Fibroblast of lung (primary cell): ENCODE measurements at regions not wholly inside any gene's neighbourhood (a gene's known extent, or its start where the extent isn't known, plus 50 kb on each side); places are given as distances from the start of the nearest gene placed in this dataset.
"Not testable (repeated sequence)": the region's sequence is repeated elsewhere in the genome, so short reads cannot be mapped to it uniquely, and the experiment has no call there.

Experiments
- DNase-seq, 2 donors: peaks; one replicate each; pipeline versions ENCODE4 v3.0.0 to v3.0.0-alpha.2; 2010; ENCODE audit warnings: low read depth in 2 of 2
- H2AFZ ChIP-seq: 2 replicates; pipeline ENCODE4 v1.5.1; 2012; ENCODE audit warnings: low read length, control low read depth, inconsistent platforms
- H3K27ac ChIP-seq: 2 replicates; pipeline ENCODE4 v1.5.1; 2011; ENCODE audit warnings: low read length, control low read depth; ENCODE audit not compliant: insufficient read depth
- H3K27me3 ChIP-seq: 2 replicates; pipeline ENCODE4 v1.5.1; 2011; ENCODE audit warnings: mild to moderate bottlenecking, low read length; ENCODE audit not compliant: control insufficient read depth, insufficient read depth
- H3K36me3 ChIP-seq: 2 replicates; pipeline ENCODE4 v1.5.1; 2011; ENCODE audit warnings: low read length; ENCODE audit not compliant: control insufficient read depth, insufficient read depth
- H3K4me1 ChIP-seq: 2 replicates; pipeline ENCODE4 v1.5.1; 2011; ENCODE audit warnings: low read length; ENCODE audit not compliant: control insufficient read depth, insufficient read depth; ENCODE audit errors: extremely low read depth
- H3K4me2 ChIP-seq: 2 replicates; pipeline ENCODE4 v1.5.1; 2011; ENCODE audit warnings: low read length, control low read depth; ENCODE audit not compliant: insufficient read depth; ENCODE audit errors: extremely low read depth
- H3K4me3 ChIP-seq, 4 experiments: fragments of 200-600 bp in 1 of 4; sonication (generic) in 1 of 4; replicated peaks in 1 of 4; 2 replicates each; pipeline ENCODE4 v1.5.1; 2011 to 2016; ENCODE audit warnings: low read length in 4 of 4, low read depth in 3 of 4, mild to moderate bottlenecking in 3 of 4, control low read depth in 2 of 4, inconsistent platforms in 1 of 4, mixed read lengths in 1 of 4; ENCODE audit not compliant: insufficient read depth in 1 of 4; ENCODE audit errors: control extremely low read depth in 1 of 4
- H3K79me2 ChIP-seq: 2 replicates; pipeline ENCODE4 v1.5.1; 2012; ENCODE audit warnings: mild to moderate bottlenecking, low read length, inconsistent platforms; ENCODE audit not compliant: control insufficient read depth, insufficient read depth
- H3K9ac ChIP-seq: 2 replicates; pipeline ENCODE4 v1.5.1; 2011; ENCODE audit warnings: mild to moderate bottlenecking, low read length, control low read depth; ENCODE audit not compliant: insufficient read depth
- H3K9me3 ChIP-seq: 2 replicates; pipeline ENCODE4 v1.5.1; 2012; ENCODE audit warnings: low read depth, low read length; ENCODE audit not compliant: control insufficient read depth, insufficient read depth
- H4K20me1 ChIP-seq: 2 replicates; pipeline ENCODE4 v1.5.1; 2011; ENCODE audit warnings: low read length; ENCODE audit not compliant: control insufficient read depth, insufficient read depth; ENCODE audit errors: extremely low read depth
- CTCF ChIP-seq, 2 donors: IDR thresholded peaks in 1 of 2; conservative IDR thresholded peaks in 1 of 2; 1 replicate in 1 of 2; 2 replicates in 1 of 2; pipeline ENCODE4 v1.5.1; 2011 to 2012; ENCODE audit warnings: low read length in 2 of 2, control low read depth in 1 of 2, inconsistent platforms in 1 of 2, low read depth in 1 of 2, mild to moderate bottlenecking in 1 of 2
- EZH2 ChIP-seq: IDR thresholded peaks from 2 replicates; pipeline ENCODE4 v1.5.1; 2012; ENCODE audit warnings: low read length, control low read depth, mild to moderate bottlenecking; ENCODE audit errors: missing control alignments

GRCh38 chr3:21919383-21919782 lies 168.4 kb upstream of the ZNF385D start:
- peaks cover 7% of the 10 kb centered on the region for H3K4me1 ChIP-seq
- no peaks in the 10 kb centered on the region for H3K27me3 ChIP-seq
- H3K4me2 ChIP-seq: no peak overlapping the region
- H3K9me3 ChIP-seq: no peaks in the 10 kb centered on the region
- H3K79me2 ChIP-seq: no peaks in the 10 kb centered on the region
- peak in 1 of 2 donors; percentile 24 for DNase-seq
- no peaks in the 10 kb centered on the region for H3K36me3 ChIP-seq
- no peak overlapping the region for H3K27ac ChIP-seq
- H3K4me3 ChIP-seq: no peak overlapping the region
- no peaks in the 10 kb centered on the region for H4K20me1 ChIP-seq
- no peak overlapping the region for H2AFZ ChIP-seq
- no peak overlapping the region for H3K9ac ChIP-seq
- TF ChIP-seq CTCF (conservative IDR thresholded peaks at IDR 0.05 in 1 of 2, IDR thresholded peaks at IDR 0.05 in 1 of 2; ENCODE audit: low read depth in 1 of 2, low read length in 2 of 2): no peak
- TF ChIP-seq EZH2: no peak

GRCh38 chr3:21920421-21920861 lies 169.4 kb upstream of the ZNF385D start:
- no peak overlapping the region for H2AFZ ChIP-seq
- no peaks in the 10 kb centered on the region for H3K36me3 ChIP-seq
- no peaks in the 10 kb centered on the region for H3K79me2 ChIP-seq
- no peak for TF ChIP-seq CTCF (conservative IDR thresholded peaks at IDR 0.05 in 1 of 2, IDR thresholded peaks at IDR 0.05 in 1 of 2; ENCODE audit: low read depth in 1 of 2, low read length in 2 of 2)
- no peak for TF ChIP-seq EZH2
- peaks cover 7% of the 10 kb centered on the region for H3K4me1 ChIP-seq
- H3K4me3 ChIP-seq: no peak overlapping the region
- H3K4me2 ChIP-seq: no peak overlapping the region
- H3K27ac ChIP-seq: no peak overlapping the region
- H3K9me3 ChIP-seq: no peaks in the 10 kb centered on the region
- DNase-seq: peak; percentile 85 to 94
- no peaks in the 10 kb centered on the region for H3K27me3 ChIP-seq
- H4K20me1 ChIP-seq: no peaks in the 10 kb centered on the region
- H3K9ac ChIP-seq: no peak overlapping the region

DNA sequence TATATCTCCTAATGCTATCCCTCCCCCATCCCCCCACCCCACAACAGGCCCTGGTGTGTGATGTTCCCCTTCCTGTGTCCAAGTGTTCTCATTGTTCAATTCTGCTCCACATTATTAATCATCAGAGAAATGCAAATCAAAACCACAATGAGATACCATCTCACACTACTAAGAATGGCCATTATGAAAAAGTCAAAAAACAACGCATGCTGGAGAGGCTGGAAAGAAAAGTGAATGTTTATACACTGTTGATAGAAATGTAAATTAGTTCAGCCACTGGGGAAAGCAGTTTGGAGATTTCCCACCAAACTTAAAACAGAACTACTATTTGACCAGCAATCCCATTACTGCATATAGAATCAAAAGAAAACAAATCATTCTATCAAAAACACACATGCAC lies 172.1 kb upstream of the ZNF385D start:
- peak in 1 of 2 donors; percentile 72 for DNase-seq
- not testable (repeated sequence) for H3K27ac ChIP-seq, H3K36me3 ChIP-seq, H3K4me3 ChIP-seq, H4K20me1 ChIP-seq, H3K27me3 ChIP-seq, H3K9me3 ChIP-seq, H3K4me1 ChIP-seq, H2AFZ ChIP-seq, H3K79me2 ChIP-seq, H3K4me2 ChIP-seq, H3K9ac ChIP-seq
